ENCODE measurements at regions not wholly inside any gene's neighbourhood (a gene's known extent, or its start where the extent isn't known, plus 50 kb on each side); places are given as distances from the start of the nearest gene placed in this dataset.

DNA sequence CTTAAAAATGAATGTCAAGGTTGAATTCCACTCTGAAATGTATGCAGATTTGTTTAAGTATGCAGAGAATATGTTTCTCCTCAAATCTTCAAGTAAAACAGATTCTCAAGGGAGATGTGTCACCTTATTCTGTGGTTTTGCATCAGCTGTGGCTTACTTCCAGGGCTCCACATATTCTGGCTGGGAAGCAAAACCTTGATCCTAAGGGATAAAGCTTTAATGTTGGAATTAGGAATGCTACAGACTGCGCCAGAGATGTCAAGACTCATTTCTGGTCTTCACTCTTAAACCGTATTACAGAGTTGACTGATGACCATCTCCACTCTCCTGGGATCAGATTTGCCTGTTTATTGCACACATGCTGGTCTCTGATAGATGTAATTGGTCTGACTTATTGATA is 143.9 kb upstream of the DIPK2B start:
- no peaks in the 10 kb centered on the region for H3K27me3 Mint-ChIP-seq
- POLR2A ChIA-PET, result no interaction called here
- H3K36me3 Mint-ChIP-seq, result no peaks in the 10 kb centered on the region
- ATAC-seq (ENCODE audit: low read depth) (no peak), DNase-seq (no peak)
- H3K9me3 Mint-ChIP-seq, result peaks cover 1% of the 10 kb centered on the region
- H3K4me3 Mint-ChIP-seq, result no peak overlapping the region
- no peak overlapping the region for H3K27ac Mint-ChIP-seq
- H3K4me1 Mint-ChIP-seq, result no peaks in the 10 kb centered on the region

DNA sequence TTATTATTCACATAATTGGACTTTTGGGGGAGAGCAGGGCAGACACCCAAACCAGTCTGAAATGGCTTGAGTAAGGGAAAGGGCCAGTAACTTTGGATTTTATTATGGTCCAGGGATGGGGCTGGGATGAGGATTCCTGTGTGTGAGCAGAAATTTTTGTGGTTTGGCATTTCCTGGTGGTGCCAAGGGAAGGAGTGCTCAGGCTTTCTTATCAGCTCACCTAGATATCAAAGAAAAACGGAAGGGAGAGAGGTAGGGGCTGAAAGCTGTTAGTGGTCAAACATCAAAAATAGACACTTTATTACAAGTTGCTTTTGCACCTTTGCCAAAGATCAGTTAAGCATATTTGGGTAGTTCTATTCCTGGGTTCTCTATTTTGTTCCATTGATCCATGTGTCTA is 128.5 kb upstream of the DIPK2B start:
- peaks cover 2% of the 10 kb centered on the region for H3K27me3 Mint-ChIP-seq
- DNase-seq (no peak), ATAC-seq (ENCODE audit: low read depth) (no peak)
- no peak overlapping the region for H3K27ac Mint-ChIP-seq
- H3K4me3 Mint-ChIP-seq, result no peak overlapping the region
- POLR2A ChIA-PET, result no interaction called here
- H3K36me3 Mint-ChIP-seq, result no peaks in the 10 kb centered on the region
- H3K4me1 Mint-ChIP-seq, result no peaks in the 10 kb centered on the region
- no peaks in the 10 kb centered on the region for H3K9me3 Mint-ChIP-seq

DNA sequence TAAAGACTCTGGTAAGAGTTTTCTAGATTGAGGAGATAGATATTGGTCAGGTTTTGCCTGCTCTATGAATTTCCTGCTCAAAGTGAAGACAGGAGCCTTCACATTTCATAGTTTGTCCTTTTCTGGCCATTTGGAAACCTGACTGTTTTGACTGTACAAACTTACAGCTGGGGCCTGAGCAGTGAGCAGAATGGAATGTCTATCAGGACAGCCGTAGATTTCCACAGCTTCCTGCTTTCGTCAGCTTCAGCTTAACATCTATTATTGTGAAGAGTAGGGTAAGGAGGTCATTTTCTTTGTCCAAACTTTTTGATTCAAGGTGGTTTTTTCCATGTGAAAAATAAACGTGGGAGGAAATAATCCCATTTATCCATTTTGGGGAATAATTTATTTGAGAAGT is 124.3 kb upstream of the DIPK2B start:
- no peak for ATAC-seq (ENCODE audit: low read depth)
- H3K27me3 Mint-ChIP-seq, result peaks cover 3% of the 10 kb centered on the region
- no peaks in the 10 kb centered on the region for H3K9me3 Mint-ChIP-seq

DNA sequence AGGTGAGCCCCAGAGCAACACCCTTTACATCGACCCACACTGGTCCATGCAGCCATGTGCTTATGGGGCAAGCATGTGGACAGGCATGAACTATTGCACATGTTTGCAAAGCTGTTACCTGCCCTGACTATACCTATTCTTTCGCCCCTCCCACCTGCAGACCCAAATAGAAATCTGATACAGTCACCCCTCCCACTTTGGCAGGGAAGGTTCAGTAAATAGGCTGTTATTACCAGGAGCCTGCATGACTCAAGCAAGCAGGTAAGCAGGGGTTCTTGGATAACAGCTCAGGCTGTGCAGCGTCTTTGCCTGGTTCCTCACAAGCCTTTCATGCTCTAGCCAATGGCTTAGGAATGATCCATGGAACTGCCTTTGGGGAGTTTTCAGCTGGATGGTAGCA is 122.7 kb upstream of the DIPK2B start:
- ATAC-seq (ENCODE audit: low read depth), result no peak
- DNase-seq, result no peak
- H3K27me3 Mint-ChIP-seq, result peaks cover 3% of the 10 kb centered on the region
- no peaks in the 10 kb centered on the region for H3K36me3 Mint-ChIP-seq
- POLR2A ChIA-PET, result no interaction called here
- no peak overlapping the region for H3K4me3 Mint-ChIP-seq
- H3K27ac Mint-ChIP-seq, result no peak overlapping the region
- no peaks in the 10 kb centered on the region for H3K4me1 Mint-ChIP-seq
- H3K9me3 Mint-ChIP-seq, result no peaks in the 10 kb centered on the region

More for the DNA sequence above, 124.3 kb upstream of the DIPK2B start:
- DNase-seq, result no peak
- Mint-ChIP-seq H3K4me1 (no peaks in the 10 kb centered on the region), H3K36me3 (no peaks in the 10 kb centered on the region), H3K4me3 (no peak overlapping the region), H3K27ac (no peak overlapping the region)
- POLR2A ChIA-PET, result no interaction called here

DNA sequence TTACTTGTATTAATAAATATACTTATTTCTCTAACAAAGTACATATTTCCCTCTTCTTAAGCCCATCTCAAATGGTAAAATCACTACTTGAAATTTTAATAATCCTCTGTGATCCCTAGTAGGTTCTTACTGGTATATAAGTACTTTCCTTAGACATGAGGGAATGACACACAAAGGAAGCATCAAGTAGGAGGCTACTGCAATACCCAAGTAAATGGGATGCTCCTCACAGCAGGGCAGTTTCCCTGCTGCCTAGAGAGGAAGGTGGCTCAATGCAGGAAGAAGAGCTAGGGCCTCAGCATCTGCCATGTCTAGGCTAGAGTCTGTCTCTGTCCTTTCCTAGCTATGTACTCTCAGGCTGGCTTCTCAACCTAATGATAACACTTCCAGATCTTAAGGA is 122.1 kb upstream of the DIPK2B start:
- no peak overlapping the region for H3K27ac Mint-ChIP-seq
- H3K27me3 Mint-ChIP-seq, result peaks cover 3% of the 10 kb centered on the region
- ATAC-seq (ENCODE audit: low read depth) (no peak), DNase-seq (no peak)
- no peaks in the 10 kb centered on the region for H3K4me1 Mint-ChIP-seq
- H3K4me3 Mint-ChIP-seq, result no peak overlapping the region
- POLR2A ChIA-PET, result no interaction called here
- H3K9me3 Mint-ChIP-seq, result no peaks in the 10 kb centered on the region
- H3K36me3 Mint-ChIP-seq, result no peaks in the 10 kb centered on the region

DNA sequence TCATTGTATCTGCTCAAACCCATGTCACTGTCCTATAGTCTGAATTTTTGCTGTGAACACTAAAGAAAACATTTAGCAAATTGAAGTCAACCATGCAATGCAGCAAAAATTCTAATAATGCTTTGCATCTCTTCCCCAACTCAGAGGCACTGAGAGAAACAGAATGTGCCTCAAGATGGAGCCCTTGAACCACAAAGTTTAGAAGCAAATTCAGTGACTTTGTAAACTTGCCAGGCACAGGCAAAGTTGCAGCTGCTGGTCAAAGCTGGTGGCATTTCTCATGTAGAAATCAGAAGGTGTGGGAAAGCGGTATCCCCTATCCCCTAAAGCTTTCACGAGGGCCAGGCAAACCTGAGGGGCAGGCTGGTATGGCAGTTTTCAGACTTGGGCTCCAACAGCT is 121.7 kb upstream of the DIPK2B start:
- no peaks in the 10 kb centered on the region for H3K9me3 Mint-ChIP-seq
- no peak overlapping the region for H3K27ac Mint-ChIP-seq
- ATAC-seq (ENCODE audit: low read depth) (no peak), DNase-seq (no peak)
- H3K4me3 Mint-ChIP-seq, result no peak overlapping the region
- no peaks in the 10 kb centered on the region for H3K4me1 Mint-ChIP-seq
- peaks cover 3% of the 10 kb centered on the region for H3K27me3 Mint-ChIP-seq
- POLR2A ChIA-PET, result no interaction called here
- no peaks in the 10 kb centered on the region for H3K36me3 Mint-ChIP-seq

DNA sequence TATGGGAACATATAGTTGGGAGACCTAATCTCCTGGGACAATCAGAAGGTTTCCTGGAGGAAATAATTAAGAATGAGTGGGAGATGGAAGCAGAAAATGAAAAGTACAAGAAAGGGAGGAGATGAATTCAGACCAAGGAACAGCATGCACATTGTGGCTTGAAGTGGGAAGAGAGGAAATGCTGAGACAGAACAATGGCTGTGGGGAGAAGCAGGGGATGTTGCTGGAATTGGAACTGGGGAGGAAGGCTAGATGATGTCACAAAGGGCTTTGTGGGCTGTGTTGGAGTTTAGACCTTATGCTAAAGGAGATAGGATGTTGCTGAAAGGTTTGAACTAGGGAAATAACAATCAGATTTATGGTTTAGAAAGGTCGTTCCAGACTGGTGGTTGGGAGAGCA is 119.5 kb upstream of the DIPK2B start:
- H3K27me3 Mint-ChIP-seq, result peaks cover 3% of the 10 kb centered on the region
- no peaks in the 10 kb centered on the region for H3K36me3 Mint-ChIP-seq
- ATAC-seq (ENCODE audit: low read depth) (no peak), DNase-seq (no peak)
- H3K4me3 Mint-ChIP-seq, result no peak overlapping the region
- H3K27ac Mint-ChIP-seq, result no peak overlapping the region
- POLR2A ChIA-PET, result no interaction called here
- no peaks in the 10 kb centered on the region for H3K4me1 Mint-ChIP-seq
- H3K9me3 Mint-ChIP-seq, result no peaks in the 10 kb centered on the region

DNA sequence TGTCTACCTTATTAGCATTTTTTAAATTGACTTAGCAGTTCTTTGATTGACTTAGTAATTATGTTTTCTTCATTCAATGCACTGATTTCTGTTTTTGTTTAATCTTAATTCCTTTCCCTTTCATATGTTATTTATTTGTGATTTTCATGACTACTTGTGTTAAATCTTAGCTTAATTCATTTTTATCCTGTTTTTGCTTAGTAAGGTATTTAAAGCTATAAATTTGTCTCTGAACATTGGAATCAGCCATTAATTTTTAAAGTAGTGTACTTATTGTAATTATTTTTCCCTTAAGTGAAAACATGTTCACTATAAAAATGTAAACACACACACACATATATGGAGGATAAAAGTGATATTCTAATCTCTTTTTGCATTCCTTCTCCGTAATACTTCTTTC is 109.1 kb upstream of the DIPK2B start:
- Mint-ChIP-seq H3K27me3 (no peaks in the 10 kb centered on the region), H3K4me1 (no peaks in the 10 kb centered on the region), H3K36me3 (no peaks in the 10 kb centered on the region), H3K9me3 (peaks cover 1% of the 10 kb centered on the region), H3K27ac (no peak overlapping the region), H3K4me3 (no peak overlapping the region)
- POLR2A ChIA-PET, result no interaction called here
- DNase-seq (no peak), ATAC-seq (ENCODE audit: low read depth) (no peak)

DNA sequence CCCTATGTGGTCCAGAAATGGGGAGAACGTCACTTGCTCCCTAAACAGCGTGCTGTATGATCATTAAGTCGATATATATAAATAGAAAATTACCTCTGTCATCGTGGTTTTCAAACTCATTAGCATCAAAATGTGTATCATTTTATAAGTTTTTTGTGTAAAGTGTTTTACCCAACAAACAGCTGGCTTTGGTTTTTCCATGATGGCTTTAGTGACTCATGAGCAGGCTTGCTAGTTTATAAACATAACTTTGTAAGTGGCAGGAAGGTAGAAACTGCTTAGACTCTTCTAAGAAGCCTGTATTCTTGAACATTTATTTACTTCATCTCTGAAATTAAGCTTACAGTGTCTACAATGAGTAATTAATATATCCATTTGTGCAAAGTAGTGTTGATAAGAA is 108.4 kb upstream of the DIPK2B start:
- ATAC-seq (ENCODE audit: low read depth) (no peak), DNase-seq (no peak)
- no peak overlapping the region for H3K4me3 Mint-ChIP-seq
- POLR2A ChIA-PET, result no interaction called here
- H3K27ac Mint-ChIP-seq, result no peak overlapping the region
- H3K36me3 Mint-ChIP-seq, result no peaks in the 10 kb centered on the region
- no peaks in the 10 kb centered on the region for H3K4me1 Mint-ChIP-seq
- H3K27me3 Mint-ChIP-seq, result no peaks in the 10 kb centered on the region
- H3K9me3 Mint-ChIP-seq, result peaks cover 1% of the 10 kb centered on the region

DNA sequence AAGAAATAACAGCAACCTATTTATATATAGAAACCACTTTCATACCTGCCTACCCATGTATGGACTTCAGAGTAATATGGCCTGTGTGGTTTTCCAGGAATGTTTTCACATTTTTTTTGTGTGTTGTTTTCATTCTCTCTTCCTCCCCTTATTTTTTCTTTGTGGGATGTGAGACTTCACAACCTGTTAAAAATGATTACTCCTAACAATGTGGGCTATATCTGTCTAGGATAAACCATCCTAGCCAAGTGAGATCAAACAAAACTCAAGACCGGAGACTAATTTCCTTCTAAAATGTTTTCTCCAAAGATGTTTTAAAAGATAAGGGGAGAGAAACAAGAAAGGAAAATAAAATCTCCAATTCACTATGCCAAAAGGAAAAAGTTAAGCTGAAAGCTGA is 106.1 kb upstream of the DIPK2B start:
- Mint-ChIP-seq H3K4me3 (no peak overlapping the region), H3K4me1 (no peaks in the 10 kb centered on the region), H3K27ac (no peak overlapping the region), H3K36me3 (no peaks in the 10 kb centered on the region), H3K9me3 (peaks cover 1% of the 10 kb centered on the region), H3K27me3 (no peaks in the 10 kb centered on the region)
- POLR2A ChIA-PET, result no interaction called here
- no peak for ATAC-seq (ENCODE audit: low read depth)
- DNase-seq, result no peak

DNA sequence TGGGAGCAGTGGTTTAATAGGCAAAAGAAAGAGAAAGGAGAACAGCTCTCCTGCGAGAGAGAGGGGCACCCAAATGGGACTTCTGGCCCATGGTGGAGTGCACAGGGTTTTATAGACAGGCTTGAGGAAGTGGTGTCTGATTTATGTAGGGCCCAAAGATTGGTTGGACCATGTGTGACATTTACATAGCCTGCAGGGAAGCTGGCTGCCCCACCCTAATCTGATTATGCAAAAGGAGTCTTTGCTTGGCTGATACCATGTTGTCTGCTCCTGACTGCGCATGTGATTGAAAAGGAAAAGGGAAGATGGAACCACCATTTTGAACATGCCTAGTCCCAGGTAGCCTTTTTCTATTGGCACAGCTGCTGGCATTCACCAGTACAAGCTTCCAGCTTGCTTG is 100.0 kb upstream of the DIPK2B start:
- H3K4me1 Mint-ChIP-seq, result no peaks in the 10 kb centered on the region
- no peak overlapping the region for H3K27ac Mint-ChIP-seq
- DNase-seq (no peak), ATAC-seq (ENCODE audit: low read depth) (no peak)
- peaks cover 2% of the 10 kb centered on the region for H3K27me3 Mint-ChIP-seq
- POLR2A ChIA-PET, result no interaction called here
- no peak overlapping the region for H3K4me3 Mint-ChIP-seq
- H3K9me3 Mint-ChIP-seq, result no peaks in the 10 kb centered on the region
- no peaks in the 10 kb centered on the region for H3K36me3 Mint-ChIP-seq

DNA sequence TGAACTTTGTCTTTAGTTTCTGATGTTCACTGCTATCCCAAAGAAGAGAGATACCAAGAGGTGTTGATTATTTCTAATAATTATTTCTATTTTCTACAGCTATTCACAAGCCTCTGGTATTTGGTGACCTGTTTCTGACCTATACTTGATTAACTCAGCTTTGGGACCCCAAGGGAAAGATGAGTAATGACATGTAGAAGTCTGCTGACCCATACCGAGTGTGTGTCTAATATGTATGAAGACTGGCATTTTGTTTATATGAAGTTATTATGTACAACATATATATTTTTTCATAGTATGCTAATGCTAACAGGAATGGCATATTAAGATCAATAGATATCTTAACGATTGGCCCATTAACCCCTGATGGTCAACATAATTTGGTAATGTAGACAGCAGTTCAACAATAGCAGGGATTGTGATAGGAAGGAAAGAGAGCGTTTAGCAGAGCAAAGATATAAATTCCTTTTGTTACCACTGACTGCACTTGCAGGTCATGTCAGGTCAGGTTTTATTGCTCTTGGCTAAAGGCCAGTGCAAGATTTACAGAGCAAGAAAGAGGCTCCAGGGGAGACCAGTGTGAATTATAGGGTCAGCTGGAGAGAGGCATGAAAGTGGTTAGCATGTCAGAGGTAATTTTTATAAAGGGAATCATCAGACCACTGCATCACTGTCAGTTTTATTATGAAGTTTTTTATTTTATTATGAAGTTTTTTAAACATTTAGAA is 94.7 kb upstream of the DIPK2B start:
- H3K36me3 Mint-ChIP-seq, result no peaks in the 10 kb centered on the region
- POLR2A ChIA-PET, result no interaction called here
- no peaks in the 10 kb centered on the region for H3K9me3 Mint-ChIP-seq
- H3K27me3 Mint-ChIP-seq, result peaks cover 2% of the 10 kb centered on the region
- DNase-seq, result no peak
- H3K4me1 Mint-ChIP-seq, result no peaks in the 10 kb centered on the region
- no peak overlapping the region for H3K4me3 Mint-ChIP-seq
- no peak overlapping the region for H3K27ac Mint-ChIP-seq
- no peak for ATAC-seq (ENCODE audit: low read depth)

DNA sequence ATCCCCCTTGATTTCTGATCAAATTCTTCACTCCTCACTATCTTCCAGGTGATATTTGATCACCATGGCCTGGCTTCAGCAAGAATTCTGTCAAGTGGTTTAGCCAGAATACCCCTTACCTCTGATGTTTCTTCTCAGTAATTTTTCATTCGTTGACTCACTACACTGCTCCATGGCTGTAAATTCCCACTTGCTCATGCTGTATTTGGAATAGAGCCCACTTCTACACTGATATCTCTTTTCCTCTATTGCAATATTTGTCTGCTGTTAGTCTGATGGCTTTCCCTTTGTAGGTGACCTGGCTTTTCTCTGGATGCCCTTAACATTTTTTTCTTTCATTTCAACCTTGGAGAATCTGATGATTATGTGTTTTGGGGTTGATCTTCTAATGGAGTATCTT is 73.9 kb upstream of the DIPK2B start:
- Mint-ChIP-seq H3K36me3 (no peaks in the 10 kb centered on the region), H3K27me3 (no peaks in the 10 kb centered on the region), H3K4me3 (no peak overlapping the region), H3K9me3 (peaks cover 1% of the 10 kb centered on the region), H3K4me1 (no peaks in the 10 kb centered on the region), H3K27ac (no peak overlapping the region)
- ATAC-seq (ENCODE audit: low read depth) (no peak), DNase-seq (no peak)
- POLR2A ChIA-PET, result no interaction called here

DNA sequence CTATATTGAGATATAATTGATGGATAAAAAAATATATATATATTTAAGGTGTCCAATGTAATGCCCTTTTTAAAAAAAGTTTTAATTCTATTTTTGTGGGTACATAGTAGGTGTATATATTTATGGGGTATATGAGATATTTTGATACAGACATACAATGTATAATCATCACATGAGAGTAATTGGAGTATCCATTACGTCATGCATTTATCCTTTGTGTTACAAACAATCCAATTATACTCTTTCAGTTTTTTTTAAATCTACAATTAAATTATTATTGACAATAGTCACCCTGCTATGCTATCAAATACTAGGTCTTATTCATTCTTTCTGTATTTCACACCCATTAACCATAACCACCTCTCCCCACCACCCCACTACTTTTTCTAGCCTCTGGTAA is 66.3 kb upstream of the DIPK2B start:
- H3K27ac Mint-ChIP-seq, result no peak overlapping the region
- H3K4me1 Mint-ChIP-seq, result no peaks in the 10 kb centered on the region
- ATAC-seq (ENCODE audit: low read depth) (no peak), DNase-seq (no peak)
- POLR2A ChIA-PET, result no interaction called here
- no peaks in the 10 kb centered on the region for H3K36me3 Mint-ChIP-seq
- no peak overlapping the region for H3K4me3 Mint-ChIP-seq
- no peaks in the 10 kb centered on the region for H3K27me3 Mint-ChIP-seq
- no peaks in the 10 kb centered on the region for H3K9me3 Mint-ChIP-seq

DNA sequence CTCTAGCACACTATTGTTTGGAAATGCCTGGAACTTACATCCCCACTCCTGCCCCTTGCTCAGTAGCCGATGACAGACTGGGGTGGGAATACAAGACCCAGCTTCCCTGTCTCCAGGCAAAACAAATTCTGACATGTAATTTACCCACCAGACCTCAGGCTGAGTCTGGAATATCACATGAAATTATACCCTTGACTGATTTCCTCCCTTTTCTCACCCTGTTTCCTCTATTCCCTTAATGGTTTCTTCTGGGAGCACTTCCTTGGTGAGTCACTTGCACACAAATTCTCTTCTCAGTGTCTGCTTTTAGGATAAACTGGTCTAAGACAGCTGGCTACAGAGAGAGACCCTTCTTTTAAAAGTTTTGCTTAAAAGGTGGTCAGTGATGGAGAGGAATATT is 65.8 kb upstream of the DIPK2B start:
- H3K4me3 Mint-ChIP-seq, result no peak overlapping the region
- no peak for ATAC-seq (ENCODE audit: low read depth)
- no peaks in the 10 kb centered on the region for H3K4me1 Mint-ChIP-seq
- H3K9me3 Mint-ChIP-seq, result no peaks in the 10 kb centered on the region
- no peaks in the 10 kb centered on the region for H3K27me3 Mint-ChIP-seq
- no peak overlapping the region for H3K27ac Mint-ChIP-seq
- POLR2A ChIA-PET, result no interaction called here
- no peak for DNase-seq
- no peaks in the 10 kb centered on the region for H3K36me3 Mint-ChIP-seq
